ENCODE measurements at regions not wholly inside any gene's neighbourhood (a gene's known extent, or its start where the extent isn't known, plus 50 kb on each side); places are given as distances from the start of the nearest gene placed in this dataset.

- no peak overlapping the region for H3K27ac ChIP-seq (replicated peaks)
- H3K27me3 ChIP-seq (ENCODE audit: insufficient read depth, poor library complexity, severe bottlenecking): no peaks in the 10 kb centered on the region
- no peak overlapping the region for H3K4me3 ChIP-seq (replicated peaks; ENCODE audit: insufficient read depth, low read length)
- TF ChIP-seq REST (IDR thresholded peaks at IDR 0.05; ENCODE audit: insufficient replicate concordance, low read depth) (no peak), CTCF (IDR thresholded peaks at IDR 0.05; ENCODE audit: insufficient read depth, low read length) (no peak), POLR2AphosphoS5 (IDR thresholded peaks at IDR 0.05; ENCODE audit: low read depth) (no peak), GABPA (IDR thresholded peaks at IDR 0.05; ENCODE audit: low read depth) (no peak), SPI1 (IDR thresholded peaks at IDR 0.05; ENCODE audit: borderline replicate concordance, low read depth) (no peak)
- no peak for DNase-seq (ENCODE audit: low read depth in 1 of 2, low spot score in 1 of 2)
Observed at GRCh38 chr21:38668541-38668940, 137.2 kb upstream of the ETS2 start.

- Histone ChIP-seq H3K4me3 (replicated peaks; ENCODE audit: insufficient read depth, low read length) (no peak overlapping the region), H3K27ac (replicated peaks) (no peak overlapping the region), H3K27me3 (ENCODE audit: insufficient read depth, poor library complexity, severe bottlenecking) (no peaks in the 10 kb centered on the region)
- peak; percentile 22 for TF ChIP-seq CTCF (IDR thresholded peaks at IDR 0.05; ENCODE audit: insufficient read depth, low read length)
- no peak for TF ChIP-seq SPI1 (IDR thresholded peaks at IDR 0.05; ENCODE audit: borderline replicate concordance, low read depth)
- peak; percentile 8 to 16 for DNase-seq (ENCODE audit: low read depth in 1 of 2, low spot score in 1 of 2)
Observed at GRCh38 chr21:38669186-38669585, 136.5 kb upstream of the ETS2 start.

- DNase-seq (ENCODE audit: low read depth in 1 of 2, low spot score in 1 of 2): no peak
- TF ChIP-seq POLR2AphosphoS5 (IDR thresholded peaks at IDR 0.05; ENCODE audit: low read depth) (no peak), REST (IDR thresholded peaks at IDR 0.05; ENCODE audit: insufficient replicate concordance, low read depth) (no peak), SPI1 (IDR thresholded peaks at IDR 0.05; ENCODE audit: borderline replicate concordance, low read depth) (no peak), GABPA (IDR thresholded peaks at IDR 0.05; ENCODE audit: low read depth) (no peak), CTCF (IDR thresholded peaks at IDR 0.05; ENCODE audit: insufficient read depth, low read length) (no peak)
- Histone ChIP-seq H3K27me3 (ENCODE audit: insufficient read depth, poor library complexity, severe bottlenecking) (no peaks in the 10 kb centered on the region), H3K27ac (replicated peaks) (no peak overlapping the region), H3K4me3 (replicated peaks; ENCODE audit: insufficient read depth, low read length) (no peak overlapping the region)
Observed at GRCh38 chr21:38670861-38671260, 134.9 kb upstream of the ETS2 start.

- Histone ChIP-seq H3K4me3 (replicated peaks; ENCODE audit: insufficient read depth, low read length) (no peak overlapping the region), H3K27me3 (ENCODE audit: insufficient read depth, poor library complexity, severe bottlenecking) (no peaks in the 10 kb centered on the region), H3K27ac (replicated peaks) (no peak overlapping the region)
- DNase-seq (ENCODE audit: low read depth in 1 of 2, low spot score in 1 of 2): no peak
- no peak for TF ChIP-seq POLR2AphosphoS5 (IDR thresholded peaks at IDR 0.05; ENCODE audit: low read depth)
- TF ChIP-seq REST (IDR thresholded peaks at IDR 0.05; ENCODE audit: insufficient replicate concordance, low read depth): no peak
- no peak for TF ChIP-seq CTCF (IDR thresholded peaks at IDR 0.05; ENCODE audit: insufficient read depth, low read length)
Observed at GRCh38 chr21:38671773-38672172, 134.0 kb upstream of the ETS2 start.
